Fibroblast of skin of left biceps (primary cell): ENCODE measurements at regions not wholly inside any gene's neighbourhood (a gene's known extent, or its start where the extent isn't known, plus 50 kb on each side); places are given as distances from the start of the nearest gene placed in this dataset.

Experiments used
- DNase-seq, 2 experiments: peaks; one replicate each; pipeline ENCODE4 v3.0.0-alpha.2; 2013; ENCODE audit warnings: low read depth in 2 of 2

DNA sequence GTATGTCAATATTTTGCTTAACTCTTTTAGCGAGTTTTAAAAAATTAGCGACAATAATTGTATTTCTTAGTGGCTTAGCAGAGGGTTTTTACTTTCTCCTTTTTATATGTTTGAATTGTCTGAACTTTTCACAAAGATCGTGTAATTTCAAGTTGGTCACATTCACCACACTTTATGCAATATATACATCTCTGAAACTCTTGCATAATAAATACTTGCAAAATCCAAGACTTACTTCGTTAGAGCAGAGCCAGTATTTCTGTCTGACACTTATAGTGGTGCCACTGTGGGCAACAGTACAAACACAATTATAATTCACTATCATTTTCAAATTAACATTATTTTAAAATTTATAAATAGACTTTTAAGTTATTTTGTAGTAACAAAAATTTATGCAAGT lies 62.0 kb downstream of the SUCNR1 start:
- DNase-seq = no peak

DNA sequence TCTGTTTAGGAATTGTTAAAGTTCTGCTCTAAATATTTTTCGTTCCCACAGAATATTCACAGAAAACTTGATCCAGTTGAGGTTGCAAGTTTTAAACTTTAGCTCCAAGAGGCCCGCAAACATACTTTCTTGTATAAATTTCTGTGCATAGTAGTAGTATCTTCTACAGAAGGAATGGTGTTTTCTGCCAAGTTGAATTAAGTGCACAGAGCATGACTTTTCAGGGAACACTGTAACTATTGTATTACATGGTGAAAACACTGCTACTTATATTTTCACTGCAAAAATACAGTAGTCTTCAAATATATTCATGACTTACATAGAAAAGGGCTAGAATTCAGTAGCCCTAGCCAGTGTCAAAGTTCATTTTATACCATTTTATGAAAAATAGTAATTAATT lies 67.0 kb downstream of the SUCNR1 start:
- no peak for DNase-seq

DNA sequence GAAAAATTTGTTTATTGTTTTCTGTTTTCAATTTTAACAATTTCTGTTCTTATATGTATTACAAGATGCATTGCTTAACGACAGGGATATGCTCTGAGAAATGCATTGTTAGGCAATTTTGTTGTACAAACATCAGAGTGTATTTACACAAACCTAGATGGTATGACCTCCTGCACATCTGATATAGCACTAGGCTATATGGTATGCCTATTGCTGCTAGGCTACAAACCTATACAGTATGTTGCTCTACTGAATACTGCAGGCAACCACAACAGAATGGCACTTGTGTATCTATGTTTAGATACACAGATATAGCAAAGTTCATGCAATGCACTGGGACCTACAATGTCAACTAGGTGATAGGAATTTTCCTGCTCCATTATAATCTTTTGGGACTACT lies 70.1 kb downstream of the SUCNR1 start:
- no peak for DNase-seq

DNA sequence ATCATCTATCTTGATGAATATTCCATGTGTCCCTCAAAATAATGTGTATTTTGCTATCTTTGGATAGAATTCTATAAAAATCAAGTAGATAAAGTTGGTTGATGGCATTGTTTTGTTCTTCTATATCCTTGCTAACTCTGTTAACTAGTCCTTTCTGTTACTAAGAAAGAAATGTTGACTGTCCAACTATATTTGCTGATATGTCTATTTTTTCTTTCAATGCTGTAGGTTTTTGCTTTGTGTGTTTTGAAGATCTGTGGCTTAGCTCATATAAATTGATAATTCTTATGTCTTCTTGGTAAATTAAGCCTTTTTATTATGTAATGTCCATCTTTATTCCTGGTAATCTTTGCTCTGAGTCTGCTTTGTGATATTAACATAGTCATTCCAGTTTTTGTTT lies 70.9 kb downstream of the SUCNR1 start:
- DNase-seq = no peak

DNA sequence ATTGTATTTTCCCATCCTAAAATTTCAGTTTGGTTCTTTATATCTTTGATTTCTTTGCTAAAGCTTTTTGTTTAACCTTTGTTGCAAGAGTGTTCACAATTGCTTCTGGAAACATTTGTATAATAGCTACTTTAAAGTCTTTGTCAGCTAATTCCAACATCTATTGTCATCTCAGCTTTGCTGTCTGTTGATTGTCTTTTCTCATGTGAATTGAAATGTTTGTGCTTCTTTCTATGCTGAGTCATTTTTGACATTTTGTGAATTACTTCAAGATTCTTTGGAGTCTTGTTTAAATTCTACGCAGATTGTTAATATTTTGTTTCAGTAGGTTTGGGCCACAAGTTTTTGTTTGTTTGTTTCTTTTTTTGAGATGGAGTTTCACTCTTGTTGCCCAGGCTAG lies 73.2 kb downstream of the SUCNR1 start:
- no peak for DNase-seq

DNA sequence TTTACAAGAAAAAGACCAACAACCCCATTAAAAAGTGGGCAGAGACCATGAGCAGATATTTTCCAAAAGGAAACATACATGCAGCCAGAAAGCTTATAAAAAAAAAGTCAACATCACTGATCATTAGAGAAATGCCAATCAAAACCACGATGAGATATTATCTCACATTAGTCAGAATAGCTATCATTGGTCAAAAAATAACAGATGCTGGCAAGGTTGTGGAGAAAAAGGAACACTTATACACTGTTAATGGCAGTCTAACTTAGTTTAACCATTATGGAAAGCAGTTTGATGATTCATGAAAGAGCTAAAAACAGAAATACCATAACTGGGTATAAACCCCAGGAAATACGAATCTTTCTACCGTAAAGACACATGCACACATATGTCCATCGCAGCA lies 76.3 kb downstream of the SUCNR1 start:
- DNase-seq = no peak

DNA sequence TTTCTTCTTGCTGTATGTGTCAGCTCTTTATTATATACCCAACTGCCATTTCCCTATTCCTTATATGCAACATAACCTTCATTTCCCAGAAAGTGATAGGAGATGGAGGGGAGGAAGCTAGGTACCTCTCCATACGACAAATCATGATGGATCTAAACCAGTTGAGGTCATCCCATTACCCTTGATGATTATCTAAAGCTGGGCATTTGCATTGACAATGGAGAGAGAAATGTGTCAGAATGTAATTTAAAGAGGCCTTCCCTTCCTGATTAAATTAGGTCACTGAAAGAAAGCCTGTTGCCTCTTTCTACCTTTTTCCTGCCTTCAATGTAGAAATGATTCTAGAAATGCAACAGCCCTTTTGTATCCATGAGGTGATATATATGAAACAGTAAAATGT lies 81.9 kb downstream of the SUCNR1 start:
- no peak for DNase-seq

DNA sequence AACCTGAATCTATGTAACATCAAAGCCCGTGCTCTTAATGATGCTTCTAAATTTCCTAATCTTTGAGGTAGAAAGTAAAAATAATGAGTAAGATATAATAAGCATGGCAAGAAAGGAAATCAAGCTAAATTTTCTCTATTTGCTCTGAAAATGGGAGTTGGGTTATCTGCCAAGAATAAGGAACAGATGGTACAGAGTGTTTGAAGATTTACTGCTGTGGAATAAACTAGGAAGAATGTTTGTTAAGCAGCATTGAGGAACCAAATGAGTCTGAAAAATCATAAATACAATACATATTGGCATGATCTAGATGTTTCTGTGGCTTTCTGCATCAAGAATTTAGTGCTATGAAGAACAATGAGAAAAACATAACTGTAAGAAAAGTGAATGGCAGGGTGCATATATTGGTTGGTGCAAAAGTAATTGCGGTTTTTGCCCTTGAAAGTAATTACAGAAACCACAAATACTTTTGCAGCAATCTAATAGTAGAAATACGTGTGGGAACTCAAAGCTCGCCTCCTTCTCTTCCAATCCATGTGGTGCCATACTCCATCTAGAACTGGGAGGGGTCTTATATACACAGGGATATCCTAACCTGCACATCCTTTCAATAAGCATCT lies 87.6 kb downstream of the SUCNR1 start:
- DNase-seq = peak in 1 of 2 experiments; percentile 30

DNA sequence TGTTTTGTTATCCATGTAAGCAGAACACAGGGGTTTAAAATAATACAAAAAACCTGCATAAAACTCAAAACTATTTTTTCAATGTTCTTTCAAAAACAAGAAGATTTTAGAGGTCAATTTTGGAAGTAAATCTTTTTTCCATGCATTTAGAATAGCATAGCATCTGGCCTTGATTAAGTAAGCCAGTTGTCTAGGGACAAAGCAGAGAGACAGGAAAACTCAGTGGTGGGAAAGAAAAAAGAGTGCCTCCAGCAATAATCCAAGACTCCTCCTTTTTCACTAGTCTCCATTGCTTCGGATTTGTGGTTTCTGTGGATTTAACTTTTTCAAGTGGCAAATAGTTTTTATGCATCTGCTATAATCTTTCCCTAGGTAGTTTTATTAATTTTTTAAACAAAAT lies 88.9 kb downstream of the SUCNR1 start:
- DNase-seq = peak in 1 of 2 experiments; percentile 33

DNA sequence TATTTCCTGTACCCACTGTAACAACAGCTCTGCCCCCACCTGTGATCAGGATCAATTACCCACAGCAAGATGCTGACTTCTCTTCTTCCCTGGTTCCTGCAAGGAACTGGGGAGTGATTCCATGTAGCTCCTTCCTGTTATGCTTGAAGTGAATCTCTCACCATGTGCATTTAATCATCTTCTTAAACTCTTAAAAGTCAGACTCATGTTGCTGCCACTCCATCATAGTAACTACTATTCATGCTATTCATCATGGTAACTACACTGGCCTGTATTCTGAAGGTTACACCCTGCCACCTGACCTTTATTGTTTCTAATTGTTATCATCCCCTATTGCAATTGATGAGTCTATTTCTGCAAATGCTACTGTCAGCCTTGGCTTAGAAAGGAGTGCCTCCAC lies 89.5 kb downstream of the SUCNR1 start:
- peak in 1 of 2 experiments; percentile 7 for DNase-seq

DNA sequence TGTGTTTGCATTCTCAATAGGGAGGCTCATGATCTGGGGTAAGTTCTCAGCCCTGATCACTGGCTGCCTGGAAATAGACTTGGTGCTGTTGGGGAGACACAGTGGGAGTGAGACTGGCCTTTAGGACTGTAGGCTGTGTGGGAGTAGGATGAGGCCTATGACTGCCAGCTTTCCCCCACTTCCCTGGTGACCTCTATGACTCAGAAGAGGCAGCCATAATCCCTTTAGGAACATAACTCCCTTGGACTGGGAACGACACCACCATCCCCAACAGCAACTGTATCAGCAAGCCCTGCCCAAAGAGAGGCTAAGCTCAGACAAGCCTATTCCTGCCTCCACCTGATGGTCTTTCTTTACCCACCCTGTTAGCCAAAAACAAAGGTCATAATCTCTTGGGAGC lies 91.3 kb downstream of the SUCNR1 start:
- DNase-seq = no peak

DNA sequence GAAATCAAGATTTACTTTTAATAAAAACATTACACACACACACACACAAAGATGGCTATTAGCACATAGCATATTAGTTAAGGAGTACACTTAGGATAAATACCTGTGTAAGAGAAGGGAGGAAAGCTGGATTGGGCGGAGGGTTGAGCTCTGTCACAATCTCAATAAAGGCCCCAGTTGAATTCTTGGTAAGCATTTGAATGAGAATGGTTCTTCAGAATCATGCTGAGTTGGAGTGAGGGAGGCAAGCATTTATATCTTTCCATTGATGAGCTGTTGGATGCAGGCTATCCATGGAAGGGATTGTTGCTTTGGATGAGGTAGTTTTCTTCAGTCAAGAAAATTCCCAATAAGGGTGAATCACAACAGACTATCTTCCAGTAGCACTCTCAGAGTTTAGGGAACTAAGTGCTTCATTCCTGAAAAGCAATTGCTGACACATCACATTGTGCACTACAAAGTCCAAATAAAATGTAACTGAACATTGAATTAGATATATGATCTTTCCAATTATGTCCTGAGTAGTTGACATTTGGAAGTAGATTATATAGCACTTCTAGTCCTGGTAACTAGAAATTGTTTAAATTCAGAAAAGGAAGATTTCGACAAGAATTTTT lies 95.7 kb downstream of the SUCNR1 start:
- no peak for DNase-seq

DNA sequence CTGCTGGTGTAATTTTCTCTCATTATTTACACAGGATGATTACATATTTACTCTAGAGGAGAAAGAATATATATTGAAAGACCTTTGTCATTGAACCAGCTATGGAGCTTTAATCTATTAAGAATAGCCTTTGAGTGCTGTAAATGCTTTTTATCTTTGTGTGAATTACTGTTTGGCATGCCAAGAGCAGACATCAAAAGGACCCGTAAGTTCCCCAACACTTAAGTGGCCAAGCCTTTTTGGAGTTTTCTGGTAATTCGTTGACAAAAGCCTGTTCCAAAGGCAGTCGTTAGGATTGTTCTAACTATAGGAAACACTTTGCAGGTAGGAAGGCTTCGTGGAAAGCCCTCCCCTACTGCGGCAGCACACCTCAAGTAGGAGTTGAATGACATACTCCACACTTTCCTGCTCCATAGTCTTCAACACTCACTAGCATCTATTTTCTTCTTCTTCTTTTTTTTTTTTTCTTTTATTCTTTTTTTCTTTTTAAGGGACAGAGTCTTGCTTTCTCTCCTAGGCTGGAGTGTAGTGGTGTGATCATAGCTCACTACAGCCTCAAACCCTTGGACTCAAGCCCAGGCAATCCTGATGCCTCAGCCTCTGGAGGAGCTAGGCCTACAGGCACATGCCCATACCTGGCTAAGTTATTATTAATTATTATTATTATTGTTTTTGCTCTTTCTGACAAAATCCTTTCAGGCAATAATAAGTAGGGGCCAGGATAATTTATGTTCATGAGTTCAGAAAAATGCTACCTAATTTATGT lies 98.6 kb downstream of the SUCNR1 start:
- DNase-seq = no peak

DNA sequence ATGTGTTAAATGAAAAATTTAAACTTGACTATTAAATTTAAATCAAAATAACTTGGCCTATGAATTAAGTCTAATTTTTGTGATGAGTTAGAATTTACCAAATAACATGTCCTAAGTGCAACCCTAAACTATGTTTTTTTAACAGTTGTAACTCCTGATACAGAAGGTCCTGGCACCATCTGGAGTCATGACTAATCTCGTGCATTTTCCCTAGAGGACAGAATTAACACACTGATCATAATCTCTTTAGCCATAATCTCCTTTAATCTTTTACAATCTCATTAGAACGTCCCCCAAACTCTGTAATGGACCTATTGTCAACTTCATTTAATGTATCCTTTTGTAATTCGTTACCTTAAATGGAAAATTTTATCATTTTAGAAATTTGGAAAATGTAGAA lies 100.6 kb downstream of the SUCNR1 start:
- no peak for DNase-seq

DNA sequence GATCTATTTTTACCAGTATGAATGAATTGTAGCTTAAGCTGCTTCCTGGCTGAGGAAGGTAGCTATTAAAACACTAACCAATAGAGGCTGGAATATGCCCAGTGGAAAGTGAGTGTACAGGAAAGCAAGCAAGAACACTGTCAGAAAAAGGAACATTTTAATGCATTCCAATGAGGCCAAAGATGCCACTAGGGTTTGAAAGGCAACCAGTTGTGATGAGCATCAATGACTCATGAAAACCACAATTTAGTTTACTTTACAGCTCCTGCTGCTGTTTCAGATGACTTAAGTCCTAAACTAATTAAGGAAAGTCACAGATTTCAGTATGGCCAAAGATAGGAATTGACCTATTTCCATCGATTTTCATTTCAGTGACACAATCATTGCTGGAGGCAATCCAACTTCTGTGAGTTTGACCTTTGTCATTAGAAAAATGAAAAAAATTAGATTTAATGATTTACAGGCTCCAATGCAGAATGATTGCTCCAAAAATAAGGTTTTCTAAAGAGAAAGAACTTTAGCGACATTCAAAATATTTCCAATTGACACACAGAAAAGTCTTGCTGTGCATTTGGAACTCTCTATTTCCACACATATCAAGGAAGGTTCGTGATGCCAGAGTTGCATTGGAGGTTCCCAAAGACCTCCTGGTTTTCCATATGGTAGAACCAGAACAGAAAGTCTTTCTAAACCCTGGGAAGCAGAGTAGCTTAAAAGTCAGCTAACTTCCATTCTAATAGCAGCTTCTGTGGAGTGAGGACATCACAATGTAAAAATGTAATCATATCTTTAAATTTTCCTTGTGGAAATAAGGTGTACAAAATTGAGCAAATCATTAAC lies 103.0 kb downstream of the SUCNR1 start:
- DNase-seq = peak; percentile 88 to 91

DNA sequence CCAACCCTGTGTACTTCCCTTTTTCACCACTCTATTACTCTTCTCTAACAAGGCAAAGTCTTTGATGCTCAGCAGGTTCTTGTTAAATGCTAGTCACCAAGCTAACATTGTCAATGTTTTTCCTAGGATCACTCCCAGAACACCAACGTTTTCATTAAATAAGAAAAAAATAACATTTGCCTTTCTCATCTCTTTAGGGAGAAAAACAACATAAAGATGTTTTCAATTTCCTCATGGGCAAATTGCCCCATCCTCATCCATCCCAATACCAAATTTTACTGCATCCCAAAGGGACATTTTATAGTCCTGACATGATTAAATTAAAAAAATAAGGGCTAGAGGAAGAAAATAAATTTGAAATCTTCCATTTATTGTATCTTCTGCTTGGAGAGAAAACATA lies 106.5 kb downstream of the SUCNR1 start:
- DNase-seq = peak in 1 of 2 experiments; percentile 49

DNA sequence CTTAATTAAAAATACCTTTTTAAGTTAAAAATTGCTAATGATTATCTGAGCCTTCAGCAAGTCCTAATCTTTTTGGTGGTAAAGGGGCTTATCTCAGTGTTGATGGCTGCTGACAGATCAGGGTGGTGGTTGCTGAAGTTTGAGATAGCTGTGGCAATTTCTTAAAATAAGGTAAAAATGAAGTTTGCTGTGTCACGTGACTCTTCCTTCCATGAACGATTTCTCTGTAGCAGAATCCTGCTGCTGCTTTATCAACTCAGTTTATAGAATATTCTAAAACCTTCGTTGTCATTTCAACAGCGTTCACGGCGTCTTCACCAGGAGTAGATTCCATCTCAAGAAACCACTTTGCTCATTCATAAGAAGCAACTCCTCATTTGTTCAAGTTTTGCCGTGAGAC lies 110.1 kb downstream of the SUCNR1 start:
- DNase-seq = no peak

DNA sequence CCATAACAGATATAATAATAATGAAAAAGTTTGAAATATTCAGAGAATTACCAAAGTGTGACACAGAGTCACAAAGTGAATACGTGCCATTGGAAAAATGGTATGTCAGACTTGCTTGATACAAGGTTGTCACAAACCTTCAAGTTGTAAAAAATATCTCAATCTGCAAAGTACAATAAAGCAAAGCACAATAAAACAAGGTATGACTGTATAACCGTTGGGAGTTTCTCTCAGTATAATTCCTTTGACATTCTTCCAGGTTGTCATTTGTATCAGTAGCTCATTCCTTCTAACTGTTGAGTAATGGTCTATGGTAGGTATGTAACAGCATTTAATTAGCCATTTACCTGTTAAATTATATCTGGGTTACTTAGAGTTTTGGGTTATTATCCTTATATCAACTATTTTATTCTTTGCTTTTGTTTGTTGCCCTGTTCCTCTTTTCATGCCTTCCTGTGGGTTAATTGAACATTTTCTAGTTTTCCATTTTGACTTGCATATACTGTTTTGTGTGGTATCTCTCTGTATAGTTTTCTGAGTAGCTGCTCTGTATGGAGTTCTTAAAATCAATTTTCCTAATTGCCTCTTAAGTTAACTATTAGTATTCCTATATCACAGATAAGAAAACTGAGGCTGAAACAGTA lies 112.5 kb downstream of the SUCNR1 start:
- no peak for DNase-seq

DNA sequence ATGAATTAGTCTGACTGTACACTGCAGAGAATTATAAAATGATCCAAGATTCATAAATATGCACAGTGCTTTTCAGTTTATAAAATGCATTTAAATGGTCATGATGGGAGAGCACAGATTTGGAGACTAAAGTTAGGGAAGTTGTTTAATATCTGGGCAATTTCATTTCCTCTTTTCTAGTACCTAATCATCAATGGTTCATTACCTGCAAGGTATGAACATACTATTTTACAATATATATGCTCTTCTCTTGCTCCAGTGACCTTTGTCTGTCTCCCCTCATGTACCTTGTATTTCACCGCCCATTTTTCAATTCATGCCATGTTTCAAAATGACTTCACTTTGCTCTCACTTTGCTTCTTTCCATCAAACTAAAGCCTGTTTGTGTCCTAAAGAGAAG lies 114.5 kb downstream of the SUCNR1 start:
- no peak for DNase-seq

DNA sequence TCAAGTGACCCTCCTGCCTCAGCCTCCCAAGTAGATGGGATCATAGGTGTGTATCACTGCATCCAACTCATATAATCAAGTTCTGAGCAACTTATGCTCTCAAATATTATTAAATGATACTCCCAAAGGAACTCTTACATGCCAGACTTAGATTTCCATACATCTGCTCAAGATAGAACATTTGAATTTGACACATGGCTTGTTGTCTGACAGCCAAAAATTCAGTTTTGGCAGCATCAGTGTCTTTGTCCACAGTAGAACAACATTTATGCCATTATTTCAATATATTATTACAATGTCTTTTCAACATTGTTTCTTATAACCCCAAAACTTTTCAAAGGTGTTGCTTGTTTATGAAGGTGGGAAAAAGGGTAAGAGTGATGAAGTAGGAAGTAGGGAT lies 116.2 kb downstream of the SUCNR1 start:
- no peak for DNase-seq

DNA sequence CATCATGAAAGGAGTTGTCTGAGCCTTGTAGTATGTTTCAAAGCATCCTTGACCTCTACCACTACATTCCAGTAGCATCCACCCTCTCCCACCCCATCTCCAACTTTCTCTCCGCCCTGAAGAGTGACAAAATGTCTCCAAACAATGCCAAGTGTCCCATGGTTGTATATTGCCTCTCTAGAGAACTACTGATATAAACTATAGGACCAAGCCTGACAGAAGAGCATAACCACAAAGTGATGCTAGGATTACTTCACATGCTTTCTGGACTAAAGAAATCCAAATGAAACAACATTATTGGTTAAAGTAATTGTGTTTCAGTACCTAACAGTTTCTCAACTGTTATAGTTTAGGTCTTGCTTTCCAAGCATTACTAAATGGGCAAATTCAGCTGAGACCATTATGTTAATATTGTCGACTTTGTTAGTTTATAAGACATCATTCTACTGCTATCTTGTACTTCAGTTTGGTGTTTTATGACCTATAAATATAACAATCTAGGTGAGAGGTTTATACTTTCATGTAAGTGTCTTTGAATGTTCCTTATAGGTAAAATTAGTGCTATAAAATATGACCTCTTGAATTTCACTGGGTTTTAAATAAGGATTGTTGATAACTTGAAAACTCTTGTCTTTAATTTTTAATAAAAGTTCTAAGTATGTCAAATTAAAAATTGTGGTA lies 117.4 kb downstream of the SUCNR1 start:
- no peak for DNase-seq
